NCI-H345 treated with DMSO at 0.1 percent for 48 hours (cell line): ENCODE measurements at regions not wholly inside any gene's neighbourhood (a gene's known extent, or its start where the extent isn't known, plus 50 kb on each side); places are given as distances from the start of the nearest gene placed in this dataset.

Experiments used
- DNase-seq: peaks from one replicate; lab custom pipeline; 2025; ENCODE audit not compliant: unreplicated experiment; lab: John Stamatoyannopoulos, UW

DNA sequence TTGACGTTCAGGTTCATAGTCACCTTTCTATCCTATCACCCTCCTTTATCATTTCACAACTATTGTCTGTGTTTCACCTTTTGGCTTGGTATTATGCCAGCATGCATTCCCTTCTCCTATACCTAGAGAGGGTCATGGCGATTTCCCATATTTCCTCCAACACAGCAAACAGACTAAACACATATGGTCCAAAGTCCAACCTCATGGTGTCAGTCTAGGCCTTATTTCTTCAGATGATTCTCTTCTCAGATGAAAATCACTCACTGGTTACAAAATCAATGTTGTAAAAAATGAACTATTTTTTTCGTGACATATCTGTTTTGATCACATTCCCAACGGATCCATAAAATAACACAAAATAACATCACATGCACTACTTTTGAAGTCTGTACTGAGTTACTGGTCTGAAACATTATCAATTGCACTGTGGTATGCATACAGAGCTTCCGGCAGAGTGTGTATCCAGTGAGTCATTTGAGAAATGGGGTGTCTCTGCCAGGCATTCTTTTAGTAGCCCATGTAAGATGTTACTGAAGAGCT is 204.8 kb upstream of the GALNT5 start:
- no peak for DNase-seq

DNA sequence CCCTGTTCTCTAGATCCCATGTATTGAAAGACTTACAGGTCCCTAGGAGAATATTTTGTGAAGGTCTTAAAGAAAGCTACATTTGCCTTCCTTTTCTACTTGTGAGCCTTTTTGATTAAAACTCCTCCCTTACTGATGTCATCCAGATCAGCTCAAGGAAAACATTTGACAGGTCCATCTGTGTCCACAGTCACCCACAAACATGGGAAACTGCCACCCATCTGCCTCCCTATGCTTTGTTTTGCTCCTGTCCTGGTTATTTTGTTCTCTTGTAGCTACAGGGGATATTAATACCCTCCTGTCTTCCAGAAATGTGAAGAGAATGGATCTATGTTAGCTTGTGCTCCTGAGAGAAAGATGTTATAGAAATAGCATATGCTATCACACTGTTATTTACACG is 203.6 kb upstream of the GALNT5 start:
- DNase-seq: no peak

DNA sequence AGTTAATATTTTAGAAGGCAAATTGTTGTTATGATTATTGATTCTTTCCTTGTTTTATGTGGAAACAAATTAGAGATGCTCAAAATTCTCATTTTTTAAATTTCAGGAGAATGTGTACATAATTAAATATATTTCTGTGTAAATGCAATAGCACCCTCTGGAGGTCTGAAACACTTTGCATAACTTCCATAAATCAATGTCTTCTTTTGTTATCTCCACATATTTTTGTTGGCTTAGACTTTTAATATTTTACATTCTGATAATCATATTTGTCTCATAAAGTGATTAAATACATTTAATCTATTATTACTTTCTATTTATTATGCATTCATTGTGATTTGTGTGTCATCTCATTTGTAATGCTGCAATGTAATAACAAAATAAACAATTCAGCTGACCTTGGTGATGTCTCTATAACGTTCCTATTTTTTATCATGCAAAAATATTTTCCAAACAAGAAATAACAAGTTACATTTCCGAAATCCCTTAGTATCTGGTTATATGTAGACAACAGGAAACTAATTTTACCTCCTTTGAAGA is 201.8 kb upstream of the GALNT5 start:
- no peak for DNase-seq

DNA sequence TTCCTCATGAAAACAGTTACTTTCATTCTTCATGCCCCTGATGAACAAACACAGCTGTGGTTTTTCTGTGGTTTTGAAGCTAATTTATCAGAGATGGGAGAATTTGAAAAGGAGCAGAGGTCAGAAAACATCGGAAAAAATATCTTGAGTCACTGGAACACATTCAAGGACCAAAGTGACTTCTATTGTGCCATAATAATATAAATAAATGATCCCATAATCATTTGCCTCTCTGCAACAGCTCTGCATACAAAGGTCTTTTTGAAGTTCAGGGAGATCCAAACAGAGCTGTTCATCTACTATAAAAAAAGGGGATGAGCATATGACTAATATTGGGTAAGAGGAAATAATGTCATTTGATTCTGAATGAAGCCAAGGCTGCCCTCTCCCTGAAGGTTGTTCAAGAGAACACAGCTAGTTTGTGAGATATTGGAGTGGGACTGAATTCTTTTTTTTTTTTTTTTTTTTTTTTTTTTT is 201.3 kb upstream of the GALNT5 start:
- no peak for DNase-seq

DNA sequence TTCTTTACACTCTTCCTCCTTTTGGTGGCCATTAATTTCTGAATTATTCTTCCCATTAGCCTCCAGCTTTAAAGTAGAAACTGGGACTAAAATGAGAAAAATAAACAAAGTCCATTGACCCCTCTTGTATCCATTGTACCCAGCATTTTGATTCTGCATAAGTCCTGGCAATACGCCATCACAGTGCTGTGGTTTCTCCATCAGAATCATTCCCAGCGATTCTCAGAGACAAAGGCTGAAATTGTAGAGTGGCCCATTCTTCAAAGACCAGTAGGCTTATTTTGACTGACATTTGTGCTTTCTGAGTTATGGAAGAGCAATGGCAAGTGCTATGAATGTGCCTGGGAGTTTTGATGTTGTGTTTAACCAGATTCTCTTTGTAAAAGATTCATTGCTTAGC is 199.3 kb upstream of the GALNT5 start:
- DNase-seq: no peak

DNA sequence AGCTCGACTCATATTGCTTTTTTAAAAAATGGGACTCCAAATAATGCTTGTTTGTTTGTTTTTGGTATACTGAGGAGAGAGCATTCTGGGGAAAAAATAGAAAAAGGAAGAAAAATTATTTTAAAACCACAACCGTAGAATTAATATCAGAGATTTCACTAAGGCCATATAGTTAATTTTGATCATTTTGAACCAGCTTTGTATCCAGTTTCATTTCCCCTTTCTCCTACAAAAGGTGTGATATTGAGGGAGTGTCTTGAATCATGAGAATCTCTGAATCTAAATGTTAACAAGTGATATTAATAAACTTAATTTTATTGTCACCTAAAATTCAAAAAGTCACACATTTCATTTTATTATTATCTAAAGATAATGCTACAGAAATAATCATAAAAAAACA is 198.5 kb upstream of the GALNT5 start:
- no peak for DNase-seq

DNA sequence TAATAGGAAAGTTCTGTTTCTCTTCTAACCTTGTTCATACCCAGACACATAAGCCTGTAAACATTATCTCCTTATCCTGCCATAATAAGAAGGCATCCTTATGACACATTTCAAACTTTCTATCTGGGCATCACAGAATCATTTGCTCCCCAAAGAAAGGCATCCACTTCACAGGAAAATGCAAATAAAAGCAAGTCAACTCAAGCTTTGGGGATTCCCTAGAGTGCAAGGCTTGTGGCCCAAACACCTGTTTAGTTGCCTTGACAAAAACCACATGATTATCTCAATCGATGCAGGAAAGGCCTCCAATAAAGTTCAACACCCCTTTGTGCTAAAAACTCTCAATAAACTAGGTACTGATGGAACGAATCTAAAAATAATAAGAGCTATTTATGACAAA is 195.7 kb upstream of the GALNT5 start:
- DNase-seq: no peak

DNA sequence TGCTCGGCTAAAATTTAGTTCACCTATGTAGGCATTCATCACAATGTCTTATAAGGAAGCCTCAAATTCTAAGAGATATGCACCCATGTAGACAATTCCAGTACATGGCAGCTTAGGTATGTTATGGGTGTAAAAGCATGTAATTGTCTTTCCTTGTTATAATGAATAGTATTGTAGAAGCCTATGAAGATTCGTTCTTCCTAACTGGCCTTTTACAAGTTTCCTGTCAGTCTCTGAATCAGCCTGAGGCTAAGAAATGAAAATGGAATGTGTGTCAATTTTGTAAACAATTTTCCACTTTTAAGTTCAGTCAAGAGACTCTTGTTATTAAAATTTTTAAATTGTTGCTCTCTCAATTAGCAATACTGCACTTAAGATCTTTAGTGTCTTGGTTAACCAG is 189.9 kb upstream of the GALNT5 start:
- no peak for DNase-seq

DNA sequence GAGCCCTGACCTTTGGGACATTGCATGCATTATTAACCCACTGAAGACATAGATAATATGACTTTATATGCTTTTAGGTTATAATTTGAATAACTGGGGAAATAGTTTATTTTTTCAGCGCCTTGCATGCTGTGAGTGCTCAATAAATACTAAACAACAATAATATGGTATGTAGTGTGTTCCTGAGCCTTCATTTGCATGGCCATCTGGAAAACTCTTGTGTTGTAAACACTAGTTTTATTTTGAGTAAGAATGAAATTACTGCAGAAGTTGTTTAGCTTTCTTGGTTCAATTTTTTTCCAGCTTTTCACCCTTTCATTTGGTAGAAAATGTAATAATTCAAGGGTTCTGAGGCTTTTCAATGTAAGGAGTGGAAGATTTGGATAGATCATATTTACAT is 189.3 kb upstream of the GALNT5 start:
- DNase-seq: no peak

DNA sequence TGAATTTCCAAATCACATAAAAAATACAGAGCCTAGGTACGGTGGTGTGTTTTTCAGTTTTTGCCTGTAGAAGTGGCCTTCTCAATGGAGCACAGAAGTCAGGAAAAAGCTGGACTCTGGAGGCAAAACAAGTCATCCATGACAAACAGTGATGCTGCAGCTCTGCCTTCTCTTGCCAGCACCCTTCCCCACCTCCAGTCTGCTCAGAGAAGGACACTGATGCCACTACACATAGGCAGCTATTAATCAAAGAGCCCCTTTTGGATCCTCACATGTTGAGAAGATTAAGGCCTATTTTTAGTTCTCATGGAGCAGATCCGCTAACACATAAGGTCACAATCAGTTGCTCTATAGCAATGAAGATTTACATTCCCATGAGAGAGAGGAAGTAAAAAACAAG is 181.6 kb upstream of the GALNT5 start:
- no peak for DNase-seq

DNA sequence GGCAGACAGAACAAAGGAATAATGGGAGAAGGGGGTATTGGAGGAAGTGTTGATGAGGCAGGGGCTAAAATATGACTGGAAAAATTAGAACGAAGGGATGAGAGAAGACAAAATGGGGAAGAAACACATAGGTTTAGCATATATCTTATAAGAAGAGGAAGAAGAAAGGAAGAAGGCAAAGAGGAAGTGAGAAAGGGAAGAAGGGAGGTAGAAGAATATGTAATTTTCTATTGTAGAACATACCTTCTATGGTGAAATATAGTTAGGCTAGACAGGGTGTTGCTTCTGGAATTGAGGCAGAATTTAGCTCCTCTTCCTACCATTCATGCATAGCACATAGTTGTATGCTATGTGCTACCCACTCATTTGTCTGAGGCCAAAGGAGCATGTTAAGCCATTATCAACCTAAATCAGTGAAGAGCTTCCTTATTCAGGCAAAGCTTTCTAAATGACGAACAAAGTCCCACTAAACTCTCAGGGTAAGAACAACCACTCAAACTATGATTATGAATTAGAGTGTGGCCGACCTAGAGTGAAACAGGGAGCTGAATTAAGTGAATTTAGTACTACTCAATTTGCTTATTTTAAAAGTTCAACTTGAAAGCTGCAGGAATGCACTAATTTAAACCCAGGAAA is 180.9 kb upstream of the GALNT5 start:
- no peak for DNase-seq

DNA sequence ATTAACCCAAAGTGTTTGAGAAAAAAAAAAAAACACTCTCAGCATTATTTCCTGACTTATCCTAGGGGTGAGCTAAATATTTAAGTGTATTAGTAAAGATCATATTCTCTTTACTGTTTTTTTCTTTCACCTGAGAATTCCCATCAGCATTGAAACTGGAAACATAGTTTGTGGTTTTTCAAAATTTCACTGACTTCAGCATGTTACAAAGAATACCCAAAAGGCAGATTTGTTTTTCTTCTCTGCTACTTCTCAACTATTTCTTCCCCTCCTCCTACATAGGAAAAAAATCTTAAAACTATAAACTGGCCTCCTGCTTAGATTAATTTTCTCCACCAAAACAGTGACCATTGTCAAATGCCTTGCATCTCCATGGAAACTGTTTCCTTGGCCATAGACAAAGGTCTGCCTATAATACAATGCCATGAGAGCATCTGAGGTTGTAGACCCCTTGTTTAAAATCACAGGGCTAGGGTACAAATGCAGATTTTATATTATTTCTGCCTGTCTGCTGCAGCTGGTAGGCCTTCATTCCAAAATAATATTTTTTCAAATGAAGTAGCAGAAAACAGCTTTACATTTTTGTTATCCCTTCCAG is 179.7 kb upstream of the GALNT5 start:
- no peak for DNase-seq

DNA sequence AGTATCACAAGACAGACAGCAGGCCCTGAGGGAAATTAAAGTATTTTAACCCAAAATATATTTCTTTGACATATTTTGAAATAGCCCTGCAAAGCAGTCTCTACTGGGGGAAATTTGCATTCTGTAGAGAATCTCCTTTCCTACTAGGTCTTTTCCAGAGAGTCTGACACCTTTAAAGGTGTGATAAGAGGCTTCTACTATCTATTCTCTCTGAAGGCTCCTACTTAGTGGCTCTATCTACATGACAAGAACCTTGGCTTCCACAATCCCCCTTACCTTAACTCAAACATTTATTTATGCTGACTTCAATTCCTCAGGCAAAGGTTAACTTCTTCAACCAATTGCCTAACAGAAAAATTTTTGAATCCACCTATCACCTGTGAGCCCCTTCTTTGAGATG is 174.6 kb upstream of the GALNT5 start:
- no peak for DNase-seq

DNA sequence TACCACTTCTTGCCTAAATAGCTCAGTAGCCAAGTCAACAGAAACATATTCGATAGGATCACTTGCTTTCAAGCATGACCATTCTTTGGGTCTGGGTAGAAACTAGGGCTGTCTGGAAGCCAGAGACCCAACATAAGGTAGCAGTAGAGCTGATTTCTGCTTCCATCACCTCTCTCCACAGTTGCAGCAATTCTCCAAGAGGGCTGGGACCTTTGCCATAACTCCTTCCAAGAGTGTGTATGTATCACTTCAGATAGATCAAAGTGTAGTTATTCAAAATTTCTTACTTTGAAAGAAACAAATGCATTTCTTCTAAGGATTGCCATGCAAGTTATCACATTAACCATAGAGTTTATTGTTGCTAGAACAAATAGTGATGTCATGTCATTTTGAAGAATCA is 172.0 kb upstream of the GALNT5 start:
- DNase-seq: no peak

DNA sequence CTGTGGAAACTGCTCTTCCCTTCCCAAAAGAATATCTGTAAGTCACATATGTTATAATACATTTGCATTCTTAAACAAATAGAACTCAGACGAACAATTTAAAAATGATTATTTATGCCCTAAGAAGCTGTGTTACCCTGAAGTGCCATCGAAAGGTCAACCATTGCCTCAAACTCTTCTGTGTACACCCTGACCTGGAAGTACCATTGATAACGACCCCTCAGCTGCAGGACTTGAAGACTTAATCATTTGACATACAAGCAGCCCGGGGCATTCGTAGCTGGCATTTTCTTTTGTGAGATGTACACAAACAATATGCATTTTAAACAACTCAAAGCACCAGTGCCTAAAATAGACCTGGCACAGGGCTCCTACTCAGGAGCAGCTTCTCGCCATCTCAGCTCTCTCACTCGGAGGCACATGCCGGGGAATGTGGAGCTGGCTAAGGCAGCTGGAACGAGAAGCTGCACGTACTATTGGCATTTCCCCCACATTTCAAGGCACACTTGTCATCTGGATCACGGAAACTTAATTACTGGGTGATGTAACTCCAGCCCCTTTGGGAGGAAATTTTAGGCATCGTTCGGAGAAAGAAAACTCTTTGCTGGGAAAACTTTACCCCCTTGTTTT is 170.0 kb upstream of the GALNT5 start:
- DNase-seq: no peak

DNA sequence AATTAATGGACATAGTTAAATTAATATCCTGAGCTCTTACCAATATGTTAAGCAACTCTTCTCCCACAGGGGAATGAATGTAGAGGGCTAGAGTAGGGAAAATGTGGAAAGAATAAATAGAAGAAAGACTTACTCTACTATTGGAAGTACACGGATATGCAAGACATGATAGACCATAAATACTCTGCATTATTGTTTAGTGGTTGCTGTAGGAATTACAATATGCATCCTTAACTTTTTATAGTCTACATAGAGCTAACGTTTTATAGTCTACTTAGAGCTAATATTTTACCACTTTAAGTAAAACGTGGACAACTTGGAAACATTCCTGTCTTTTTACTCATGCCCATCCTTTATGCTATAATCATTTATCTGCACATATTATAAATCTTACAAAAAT is 163.8 kb upstream of the GALNT5 start:
- no peak for DNase-seq

DNA sequence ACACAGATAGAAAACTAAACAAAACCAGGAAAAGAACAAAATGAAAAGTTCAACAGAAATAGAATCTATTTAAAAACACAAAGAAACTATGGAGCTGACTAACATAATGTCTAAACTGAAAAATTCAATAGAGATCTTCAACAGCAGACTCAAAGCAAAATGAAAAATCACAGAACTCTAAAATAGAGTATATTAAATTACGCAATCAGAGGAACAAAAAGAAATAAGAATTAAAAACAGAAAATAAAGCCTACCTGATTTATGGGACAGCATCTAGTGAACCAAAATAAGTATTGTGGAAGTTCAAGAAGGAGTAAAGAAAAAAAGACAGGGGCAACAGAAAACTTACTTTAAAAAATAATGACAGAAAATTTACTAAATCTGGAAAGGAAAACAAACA is 152.1 kb upstream of the GALNT5 start:
- DNase-seq: no peak

DNA sequence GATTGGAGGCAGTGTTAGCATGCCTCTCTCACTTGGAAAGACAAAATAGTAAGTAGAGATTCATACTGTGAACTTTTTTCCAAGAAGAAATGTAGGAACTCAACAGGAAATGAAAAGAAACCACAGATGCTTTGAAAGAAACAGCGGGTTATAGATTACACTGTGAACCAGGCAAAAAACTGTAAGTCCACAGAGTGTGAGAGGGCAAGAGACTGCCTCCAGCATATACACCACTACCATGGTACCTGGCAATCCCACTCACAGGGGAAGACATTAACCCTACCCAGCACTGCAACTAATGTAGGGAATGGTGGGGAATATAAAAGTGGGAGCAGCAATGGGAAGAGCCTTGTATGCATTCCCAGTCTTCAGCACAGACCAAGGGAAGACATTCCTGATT is 150.6 kb upstream of the GALNT5 start:
- no peak for DNase-seq

DNA sequence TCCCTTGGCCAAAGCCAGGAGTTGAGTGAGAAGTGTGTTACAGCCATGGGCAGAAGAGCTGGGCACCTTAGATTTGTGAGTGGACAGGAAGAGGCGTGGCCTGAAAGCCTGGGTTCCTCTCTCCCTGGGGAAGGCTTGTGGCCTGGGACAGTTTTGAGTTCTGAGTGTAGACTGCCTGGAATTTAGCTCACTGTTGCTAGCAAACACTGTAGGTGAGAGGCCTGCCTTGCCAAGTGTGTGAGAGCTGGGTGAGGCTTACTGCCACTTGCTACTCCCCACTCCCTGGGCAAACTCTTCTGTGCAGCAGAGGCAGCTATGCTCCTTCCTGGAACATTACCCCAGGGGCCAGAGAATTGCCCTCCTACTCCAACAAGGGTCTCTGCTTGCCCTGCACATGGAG is 150.0 kb upstream of the GALNT5 start:
- DNase-seq: no peak

DNA sequence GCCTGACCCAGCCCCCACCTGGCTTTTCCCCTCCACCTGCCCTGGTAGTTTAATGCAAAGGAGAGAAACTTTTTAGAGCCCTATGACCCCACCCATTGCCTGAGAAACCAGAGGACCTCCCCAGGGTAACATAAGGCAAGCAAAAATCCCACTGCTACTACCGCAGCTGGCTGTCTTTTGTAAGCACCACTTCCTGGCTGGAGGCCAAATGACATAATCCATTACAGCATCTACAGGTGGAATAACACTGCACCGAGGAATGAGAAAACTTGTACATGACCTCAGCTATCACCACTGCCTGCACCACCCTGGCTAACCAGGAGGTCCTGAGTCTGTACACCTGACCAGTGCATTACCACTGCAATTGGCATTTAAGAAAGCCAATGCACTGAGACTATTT is 149.6 kb upstream of the GALNT5 start:
- peak; percentile 79 for DNase-seq

DNA sequence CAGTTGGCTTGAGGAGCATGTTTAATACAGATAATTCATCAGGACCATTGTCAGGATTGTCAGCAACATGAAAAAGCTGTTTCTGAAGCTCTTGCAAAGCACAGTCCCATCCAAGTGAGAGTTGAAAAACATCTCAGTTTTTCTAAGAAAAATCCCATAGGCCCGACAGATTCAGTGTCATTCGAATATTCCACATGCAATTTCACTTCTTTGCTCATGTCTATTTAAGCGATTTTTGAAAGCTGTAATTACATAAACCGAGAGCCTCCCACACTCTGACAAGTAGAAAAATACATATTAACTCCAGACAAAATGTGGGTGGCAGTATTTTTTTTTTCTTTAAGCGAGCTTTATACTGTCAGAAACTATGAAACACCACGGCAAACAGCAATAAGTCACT is 134.7 kb upstream of the GALNT5 start:
- DNase-seq: no peak

DNA sequence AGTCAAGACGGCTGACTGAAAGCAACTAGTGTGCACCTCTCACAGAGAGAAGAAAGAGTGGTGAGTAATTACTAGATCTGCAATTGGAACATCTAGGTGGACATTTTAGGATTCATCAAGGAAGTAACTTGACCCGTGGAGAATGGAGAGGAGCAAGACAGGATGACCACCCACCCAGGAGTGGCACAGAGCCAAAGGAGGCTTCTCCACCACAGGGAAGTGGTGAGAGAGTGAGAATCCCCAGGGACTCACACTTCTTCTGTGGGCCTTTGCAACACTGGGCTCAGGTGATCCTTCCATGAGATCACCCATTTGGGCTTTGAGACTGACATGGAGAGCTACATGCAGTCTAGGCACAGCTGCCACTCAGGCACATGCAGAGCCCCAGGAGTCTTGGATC is 132.8 kb upstream of the GALNT5 start:
- no peak for DNase-seq
